ENCODE measurements at regions not wholly inside any gene's neighbourhood (a gene's known extent, or its start where the extent isn't known, plus 50 kb on each side); places are given as distances from the start of the nearest gene placed in this dataset.

DNA sequence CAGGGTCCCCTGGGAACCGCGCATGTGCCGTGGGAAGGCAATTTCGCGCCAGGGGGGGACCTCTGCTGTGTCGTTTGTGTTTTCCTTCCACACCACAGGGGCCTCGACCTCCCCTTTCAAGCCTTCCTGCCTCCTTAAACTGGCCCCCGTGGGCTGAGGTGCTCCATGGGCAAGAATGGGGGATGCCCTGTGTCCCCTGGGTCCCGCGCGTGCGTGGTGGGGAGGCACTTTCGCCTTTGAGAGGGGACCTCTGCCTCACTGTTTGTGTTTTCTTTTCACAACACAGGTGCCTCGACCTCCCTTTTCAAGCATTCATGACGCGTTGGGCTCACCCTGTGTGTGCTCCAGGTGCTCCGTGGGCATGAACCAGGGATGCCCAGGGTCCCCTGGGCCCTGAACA lies 348.8 kb downstream of the ALG10 start:
- TF ChIP-seq, protein P1, sequence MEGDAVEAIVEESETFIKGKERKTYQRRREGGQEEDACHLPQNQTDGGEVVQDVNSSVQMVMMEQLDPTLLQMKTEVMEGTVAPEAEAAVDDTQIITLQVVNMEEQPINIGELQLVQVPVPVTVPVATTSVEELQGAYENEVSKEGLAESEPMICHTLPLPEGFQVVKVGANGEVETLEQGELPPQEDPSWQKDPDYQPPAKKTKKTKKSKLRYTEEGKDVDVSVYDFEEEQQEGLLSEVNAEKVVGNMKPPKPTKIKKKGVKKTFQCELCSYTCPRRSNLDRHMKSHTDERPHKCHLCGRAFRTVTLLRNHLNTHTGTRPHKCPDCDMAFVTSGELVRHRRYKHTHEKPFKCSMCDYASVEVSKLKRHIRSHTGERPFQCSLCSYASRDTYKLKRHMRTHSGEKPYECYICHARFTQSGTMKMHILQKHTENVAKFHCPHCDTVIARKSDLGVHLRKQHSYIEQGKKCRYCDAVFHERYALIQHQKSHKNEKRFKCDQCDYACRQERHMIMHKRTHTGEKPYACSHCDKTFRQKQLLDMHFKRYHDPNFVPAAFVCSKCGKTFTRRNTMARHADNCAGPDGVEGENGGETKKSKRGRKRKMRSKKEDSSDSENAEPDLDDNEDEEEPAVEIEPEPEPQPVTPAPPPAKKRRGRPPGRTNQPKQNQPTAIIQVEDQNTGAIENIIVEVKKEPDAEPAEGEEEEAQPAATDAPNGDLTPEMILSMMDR (conservative IDR thresholded peaks at IDR 0.05) = no peak
- TF ChIP-seq EZH2 (IDR thresholded peaks at IDR 0.05; ENCODE audit: low read depth) = no peak
